HG02884 (cell line): ENCODE measurements at regions not wholly inside any gene's neighbourhood (a gene's known extent, or its start where the extent isn't known, plus 50 kb on each side); places are given as distances from the start of the nearest gene placed in this dataset.

Source experiments
- ATAC-seq: cut with Tn5 transposase; IDR thresholded peaks from one replicate; pipeline ENCODE4 v1.9.1; 2021; ENCODE audit warnings: mild to moderate bottlenecking, moderate library complexity; ENCODE audit not compliant: unreplicated experiment

DNA sequence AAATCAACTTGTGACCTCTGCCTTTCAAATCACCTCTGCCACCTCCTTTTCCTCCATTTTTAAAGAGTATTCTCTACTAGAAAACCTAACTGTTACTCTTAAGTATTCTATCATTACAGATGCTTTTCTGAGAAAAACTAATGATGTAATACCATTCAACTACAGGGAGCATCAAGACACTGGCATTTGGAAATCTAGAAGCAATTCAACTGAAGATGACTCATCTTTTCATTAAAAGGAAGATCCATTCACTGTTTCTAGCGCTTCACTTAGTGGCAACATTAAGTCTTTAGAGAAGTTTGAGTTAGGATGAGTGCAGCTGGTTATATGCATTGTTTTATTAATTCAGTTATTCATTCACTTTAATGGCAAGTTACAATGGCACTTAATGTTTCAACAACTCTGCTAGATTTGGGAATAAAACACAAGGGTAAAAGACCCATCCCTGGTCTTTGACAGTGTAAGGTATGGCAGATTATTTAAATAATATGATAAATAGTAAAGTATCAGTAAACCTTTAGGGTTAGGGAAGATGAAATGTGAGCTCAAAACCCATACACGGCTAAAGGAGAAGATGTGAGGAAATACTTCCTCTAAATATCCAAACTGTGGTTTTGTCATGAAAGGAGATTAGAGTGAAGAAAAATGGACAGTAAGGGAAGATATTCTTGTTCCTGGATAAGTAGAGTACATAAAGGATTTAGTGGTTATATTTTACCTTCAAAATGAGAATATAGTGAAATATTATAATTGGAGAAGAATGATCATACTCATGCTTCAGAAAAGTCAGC is 61.7 kb downstream of the KCNJ2 start:
- ATAC-seq, result no peak

DNA sequence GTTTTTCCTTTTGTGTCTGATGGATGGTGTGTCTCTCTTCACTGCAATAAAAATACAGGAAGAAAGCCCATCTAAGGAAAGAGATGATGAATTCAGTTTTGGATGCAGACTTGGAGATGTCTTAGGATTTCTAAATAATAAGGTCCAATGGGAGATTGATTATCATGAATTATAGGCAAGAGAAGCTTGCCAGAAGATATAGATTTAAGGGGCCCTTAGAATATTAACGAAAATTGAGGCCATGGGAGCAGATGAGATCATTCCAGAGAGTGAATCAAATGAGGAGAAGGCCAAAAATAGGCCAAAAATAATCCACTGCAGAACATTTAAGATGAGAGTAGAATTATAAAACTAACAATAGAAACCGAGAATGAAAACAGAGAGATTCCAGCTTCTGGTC is 63.1 kb downstream of the KCNJ2 start:
- no peak for ATAC-seq

DNA sequence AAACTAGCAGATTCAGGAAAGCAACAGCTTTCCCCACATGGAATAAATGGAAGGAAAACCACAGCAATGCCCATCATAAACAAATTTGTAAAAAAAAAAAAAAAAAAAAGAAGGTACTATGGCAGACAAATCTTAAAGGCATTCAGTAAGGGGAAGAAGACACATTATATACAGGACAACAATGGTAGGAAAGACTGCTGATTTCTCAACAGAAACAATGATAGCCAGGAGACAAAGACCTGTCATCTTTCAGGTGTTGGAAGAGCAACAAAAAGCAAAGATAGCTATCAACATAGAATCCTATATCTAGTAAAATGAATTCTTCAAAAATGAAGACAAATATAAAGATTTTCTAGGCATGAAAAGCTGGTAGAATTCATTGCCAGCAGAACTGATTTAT is 65.9 kb downstream of the KCNJ2 start:
- ATAC-seq, result no peak

DNA sequence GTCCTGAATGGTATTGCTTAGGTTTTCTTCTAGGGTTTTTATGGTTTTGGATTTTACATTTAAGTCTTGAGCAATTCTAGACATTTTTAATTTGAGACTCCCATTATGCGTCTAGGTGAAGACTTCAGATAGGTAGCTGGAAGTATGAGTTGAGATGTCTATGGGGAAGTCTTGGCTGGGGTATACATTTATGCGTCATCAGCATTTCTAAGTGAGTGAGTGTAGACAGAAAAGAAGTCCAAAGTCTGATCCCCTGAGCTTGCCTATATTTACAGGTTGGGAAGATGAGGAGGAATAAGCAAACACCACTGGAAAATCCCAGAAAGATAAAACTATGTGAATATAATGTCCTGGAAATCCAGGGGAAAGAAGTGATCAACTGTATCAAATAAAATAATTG is 68.9 kb downstream of the KCNJ2 start:
- ATAC-seq, result no peak

DNA sequence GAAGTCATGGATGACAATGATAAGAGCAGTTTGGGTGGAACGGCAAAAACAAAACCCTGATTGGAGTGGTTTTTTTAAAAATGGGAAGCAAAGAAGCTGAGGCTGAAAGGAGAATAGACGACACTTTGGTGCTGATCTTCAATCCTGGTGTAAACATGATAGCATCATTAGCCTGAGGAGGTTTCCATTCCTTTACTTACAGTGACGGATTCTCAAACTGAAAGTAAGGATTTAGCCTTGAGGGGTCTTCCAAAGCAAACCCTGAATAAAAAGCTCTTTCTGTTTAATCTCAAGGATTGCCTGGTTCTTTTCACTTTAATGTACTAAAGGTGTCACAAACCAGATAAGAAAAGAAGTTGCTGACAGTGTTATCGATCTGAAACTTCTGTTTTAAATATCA is 69.3 kb downstream of the KCNJ2 start:
- no peak for ATAC-seq

DNA sequence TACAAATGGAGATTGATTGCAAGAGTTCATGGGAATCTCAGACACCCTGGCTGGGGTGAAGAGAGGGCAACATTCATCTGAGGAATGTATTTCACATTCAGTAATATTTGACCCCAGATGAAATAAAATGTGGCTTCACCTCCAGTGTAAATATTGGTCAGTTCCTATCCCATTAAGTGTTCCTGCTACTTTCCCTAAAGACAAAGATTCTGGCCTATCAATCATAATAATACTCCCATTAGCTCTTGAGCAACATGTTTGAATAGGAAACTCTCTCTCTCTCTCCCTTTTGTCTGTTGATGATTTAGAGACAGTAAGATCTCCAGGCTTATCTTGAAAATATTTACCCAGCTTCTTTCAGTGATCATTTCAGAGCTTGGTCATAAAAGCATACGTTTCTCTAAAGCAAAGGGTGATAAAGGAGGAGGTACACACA is 70.1 kb downstream of the KCNJ2 start:
- ATAC-seq, result no peak

DNA sequence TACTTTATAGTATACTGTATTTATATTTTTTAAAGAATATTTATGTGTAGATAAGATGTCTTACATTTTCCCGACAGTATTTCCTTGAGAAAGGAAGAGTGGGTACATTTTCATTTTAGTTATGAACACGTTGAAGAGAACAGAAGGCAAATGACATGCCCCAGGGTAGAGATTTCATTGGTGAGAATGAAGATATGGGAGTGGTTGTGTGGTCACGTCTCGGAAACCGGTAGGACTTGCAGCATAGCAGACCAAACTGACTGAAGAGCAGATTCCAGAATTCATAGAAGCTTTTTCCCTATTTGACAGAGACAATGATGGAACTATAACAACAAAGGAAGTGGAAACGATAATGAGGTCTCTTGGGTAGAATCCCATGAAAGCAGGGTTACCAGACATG is 71.7 kb downstream of the KCNJ2 start:
- no peak for ATAC-seq

DNA sequence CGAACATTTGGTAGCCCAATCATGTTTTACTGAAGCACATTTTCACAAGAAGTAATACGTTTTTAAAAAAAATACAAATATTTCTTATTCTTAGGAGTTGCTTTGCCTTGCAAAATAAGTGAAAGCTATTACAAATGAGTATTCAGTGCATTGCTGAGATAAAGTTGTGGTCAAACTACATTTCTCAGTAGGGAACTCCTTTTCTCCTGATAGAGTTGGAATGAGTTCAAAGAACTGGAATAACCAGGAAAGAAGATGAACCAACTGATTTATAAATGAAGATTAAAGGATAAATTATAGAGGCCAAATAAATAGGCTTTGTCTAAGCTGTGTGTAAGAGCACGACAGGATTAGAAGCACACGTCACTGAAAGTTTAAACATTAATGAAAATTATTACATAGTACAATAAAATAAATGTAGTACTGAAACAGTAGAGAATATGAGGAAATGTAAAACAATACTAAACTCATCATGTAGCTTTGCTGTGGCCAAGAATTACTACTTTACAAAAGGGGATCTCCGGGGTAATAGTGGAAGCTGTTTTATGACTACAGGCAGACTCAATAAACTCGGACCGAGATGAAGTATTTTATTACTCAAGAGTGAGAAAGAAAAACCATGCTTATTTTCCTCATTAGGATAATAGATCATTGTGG is 73.6 kb downstream of the KCNJ2 start:
- no peak for ATAC-seq

DNA sequence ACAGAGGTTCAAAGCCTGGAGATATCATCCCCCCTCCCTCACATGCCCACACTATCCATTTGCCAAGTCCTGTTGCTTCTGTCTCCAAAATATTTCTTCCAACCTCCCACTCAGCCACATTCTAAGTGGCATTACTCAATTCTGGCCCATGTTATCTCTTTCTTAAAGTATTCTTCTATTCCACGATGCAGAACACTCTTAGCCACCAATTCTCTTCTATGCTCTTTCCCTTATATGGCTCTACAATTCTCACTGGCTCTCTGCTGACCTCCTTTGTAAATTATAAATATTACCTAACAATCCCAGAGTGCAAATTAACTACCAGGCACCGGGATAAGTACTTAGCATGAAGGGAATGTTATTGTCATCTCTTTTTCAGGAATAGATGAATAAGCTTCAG is 82.4 kb downstream of the KCNJ2 start:
- ATAC-seq, result no peak

DNA sequence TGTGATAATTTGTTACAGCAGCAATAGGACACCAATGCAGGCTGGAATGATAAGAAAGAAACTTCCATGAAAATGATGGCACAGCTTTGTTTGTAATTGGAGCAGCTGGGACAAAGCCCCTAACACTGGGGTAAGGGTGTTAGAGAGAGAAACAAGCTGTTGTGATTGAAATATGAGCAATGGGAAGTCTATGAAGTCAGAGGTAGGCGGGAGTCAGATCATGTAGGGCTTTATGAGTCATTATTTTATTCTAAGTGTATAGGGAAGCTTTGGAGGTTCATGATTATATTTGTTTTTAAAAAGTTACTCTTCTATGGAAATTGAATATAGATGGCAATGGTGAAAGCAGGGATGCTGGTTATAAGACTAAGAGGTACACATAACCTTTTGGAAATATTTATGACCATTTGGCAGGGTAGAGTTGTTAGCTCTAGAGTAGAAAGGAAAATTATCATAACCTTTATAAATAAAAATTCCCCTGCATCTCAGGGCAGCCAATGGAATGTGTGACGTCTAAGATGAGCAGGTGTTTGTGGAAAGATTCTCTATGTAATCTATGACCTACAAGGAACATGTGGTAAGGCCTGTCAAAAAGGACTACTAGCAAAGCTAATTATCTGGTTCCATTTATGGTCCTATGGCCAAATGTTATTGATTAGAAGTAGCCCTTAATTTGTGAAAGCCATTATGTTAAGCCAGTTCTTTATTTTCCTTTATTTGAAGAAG is 85.6 kb downstream of the KCNJ2 start:
- ATAC-seq, result no peak

DNA sequence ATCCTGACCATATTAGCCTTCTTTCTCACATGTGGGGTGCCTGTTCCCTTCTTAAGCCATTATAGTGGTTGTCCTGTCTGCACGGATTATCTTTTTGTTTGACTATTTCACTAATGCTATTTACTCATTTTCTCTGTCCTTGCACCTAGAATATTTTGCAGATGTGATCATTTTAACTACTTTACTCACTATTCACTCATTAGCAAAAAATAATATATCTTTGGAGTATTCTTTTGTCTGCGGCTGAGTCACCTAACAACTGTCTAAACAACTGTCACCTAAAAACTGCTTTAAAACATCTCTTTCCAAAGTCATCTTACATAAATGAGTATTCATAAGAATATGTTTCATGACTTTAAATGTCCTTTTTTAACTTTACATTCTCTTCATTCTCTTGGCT is 87.4 kb downstream of the KCNJ2 start:
- ATAC-seq, result no peak

DNA sequence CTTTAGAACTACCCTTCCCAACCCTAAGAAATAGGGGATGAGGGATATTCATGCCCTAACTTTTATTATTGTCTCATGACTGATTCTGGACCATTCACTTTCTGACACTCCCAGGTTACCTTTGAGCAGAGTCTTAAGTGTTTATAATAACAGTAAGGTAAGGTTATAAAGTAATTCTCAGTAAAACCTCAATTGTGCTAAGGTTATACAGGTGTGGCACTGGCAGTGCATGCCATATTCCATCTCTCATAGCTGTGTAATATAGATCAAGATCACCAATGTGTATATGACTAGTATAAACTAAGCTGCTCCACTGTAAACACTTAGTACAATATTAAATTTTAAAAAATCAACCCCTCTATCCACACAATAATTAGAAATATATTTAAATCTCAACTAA is 89.1 kb downstream of the KCNJ2 start:
- no peak for ATAC-seq

DNA sequence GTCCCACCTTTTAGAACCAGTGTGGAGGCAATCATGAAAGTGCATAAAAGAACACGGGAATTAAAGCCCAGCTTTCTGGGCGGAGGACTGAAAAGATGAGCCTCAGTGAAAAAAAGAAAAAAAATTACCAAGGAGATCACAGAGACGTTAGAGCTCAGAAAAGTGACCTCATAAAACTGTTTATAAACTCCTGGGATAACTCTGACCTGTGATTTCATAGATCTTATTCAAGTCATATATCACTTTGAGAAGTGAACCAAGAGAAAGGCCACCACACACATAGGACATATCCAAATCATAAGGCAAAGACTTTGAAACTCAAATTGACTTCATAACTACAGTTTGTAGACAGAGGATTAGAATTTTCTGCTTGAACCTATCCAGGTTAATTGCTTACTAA is 90.1 kb downstream of the KCNJ2 start:
- no peak for ATAC-seq

DNA sequence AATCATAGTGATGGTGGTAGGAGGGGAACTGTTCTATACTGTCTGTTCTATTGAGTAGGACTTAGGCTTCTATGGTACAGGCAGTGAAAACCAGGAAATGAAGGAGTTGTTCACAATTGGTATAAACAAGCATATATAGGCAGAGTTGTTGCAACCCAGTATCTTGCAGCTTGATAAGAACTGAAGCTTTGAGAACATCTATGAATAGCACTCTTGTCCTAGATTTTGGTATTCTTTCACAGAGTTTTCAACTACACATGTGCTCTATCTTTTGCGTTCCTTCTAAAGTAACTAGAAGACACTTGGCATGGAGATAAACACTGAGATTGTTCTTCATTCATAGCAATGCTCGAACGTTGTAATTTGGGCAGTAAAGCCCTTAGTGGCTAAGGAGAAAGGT is 91.8 kb downstream of the KCNJ2 start:
- no peak for ATAC-seq

DNA sequence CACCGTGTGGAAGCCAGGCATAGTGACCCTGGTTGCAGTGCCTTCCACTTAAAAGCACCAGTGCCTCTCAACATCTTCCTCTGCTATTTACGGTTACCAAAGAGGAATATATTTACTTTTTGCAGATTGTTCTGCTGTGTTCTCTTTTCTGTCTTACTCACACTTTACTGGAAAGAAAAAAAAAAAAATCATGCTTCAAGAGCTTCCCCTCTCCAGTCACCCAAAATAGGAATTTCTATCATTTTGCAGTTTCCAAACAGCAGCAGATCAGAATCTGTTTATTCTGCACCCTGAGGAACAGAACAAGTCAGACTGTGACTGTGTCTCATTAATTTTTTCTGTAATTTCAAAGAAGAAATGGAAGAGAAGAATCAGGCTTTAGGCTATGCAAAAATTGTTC is 96.1 kb downstream of the KCNJ2 start:
- ATAC-seq, result no peak

DNA sequence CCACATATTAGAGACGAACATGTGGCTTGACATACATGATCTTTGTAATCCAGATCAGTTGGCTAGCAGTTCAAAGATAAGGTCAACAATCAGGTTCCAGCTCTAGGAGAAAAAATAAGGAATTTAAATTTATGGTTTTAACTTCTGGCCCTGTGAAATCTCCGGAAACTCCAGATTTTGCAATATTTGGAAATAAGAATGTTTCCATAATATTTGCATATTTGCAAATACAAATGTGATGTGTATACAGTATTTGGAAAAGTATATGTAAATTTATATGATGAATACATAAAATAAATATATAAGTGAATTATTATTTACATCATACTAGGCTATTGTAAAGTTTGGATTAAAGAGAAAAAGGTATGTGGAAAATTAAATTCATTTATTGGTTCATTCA is 97.1 kb downstream of the KCNJ2 start:
- ATAC-seq, result no peak

DNA sequence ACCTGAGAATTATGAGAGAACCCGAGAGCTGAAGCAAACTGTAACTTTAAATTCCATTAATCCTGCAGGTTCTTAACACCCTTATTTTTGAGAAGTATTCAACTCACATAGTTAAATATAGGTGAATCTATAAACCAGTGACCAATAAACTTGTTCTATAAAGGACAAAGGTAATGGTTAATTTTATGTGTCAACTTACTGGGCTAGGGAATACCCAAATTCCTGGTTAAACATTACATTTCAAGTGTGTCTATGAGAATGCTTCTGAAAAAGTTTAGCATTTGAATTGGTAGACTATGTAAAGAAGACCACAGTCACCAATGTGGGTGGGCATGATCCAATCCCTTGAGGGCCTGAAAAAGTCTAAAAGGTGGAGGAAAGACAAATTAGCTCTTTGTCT is 99.1 kb downstream of the KCNJ2 start:
- no peak for ATAC-seq

DNA sequence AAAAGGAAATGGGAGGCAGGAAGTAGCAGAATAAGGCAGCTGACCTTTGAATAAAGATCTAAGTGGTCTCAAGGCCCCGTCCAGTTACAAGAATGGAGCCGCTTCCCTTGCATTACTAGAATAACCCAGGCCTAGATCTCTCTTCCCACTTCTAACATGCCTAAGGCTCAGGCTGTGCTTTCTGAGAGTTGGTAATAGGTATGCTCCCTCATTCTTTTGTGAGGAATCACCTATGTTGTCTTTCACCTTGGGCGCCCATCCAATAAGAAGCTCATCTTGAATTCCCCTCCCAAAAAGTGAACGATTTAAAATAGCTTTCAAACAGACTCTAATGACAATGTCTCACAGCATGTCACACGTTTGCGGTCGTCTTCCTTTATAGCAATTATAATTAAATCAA is 101.2 kb downstream of the KCNJ2 start:
- ATAC-seq, result no peak

DNA sequence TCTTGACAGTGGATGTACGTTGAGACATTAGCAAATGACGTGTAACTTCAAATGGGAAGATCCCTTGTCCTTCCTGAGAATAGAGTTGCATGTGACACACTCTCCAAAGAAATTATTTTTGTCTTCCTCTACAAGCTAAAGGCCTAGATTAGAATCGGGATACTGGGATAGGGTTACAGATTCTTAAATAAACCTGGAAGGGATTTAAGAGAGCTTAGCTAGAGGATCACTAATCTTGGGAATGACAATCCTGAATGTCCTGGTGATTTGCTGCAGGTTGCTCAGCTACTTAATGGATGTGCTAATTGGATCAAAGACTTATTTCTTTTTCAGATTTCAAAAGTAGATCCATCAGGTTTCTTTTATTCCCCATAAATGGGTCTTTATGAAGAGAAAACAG is 101.9 kb downstream of the KCNJ2 start:
- no peak for ATAC-seq

DNA sequence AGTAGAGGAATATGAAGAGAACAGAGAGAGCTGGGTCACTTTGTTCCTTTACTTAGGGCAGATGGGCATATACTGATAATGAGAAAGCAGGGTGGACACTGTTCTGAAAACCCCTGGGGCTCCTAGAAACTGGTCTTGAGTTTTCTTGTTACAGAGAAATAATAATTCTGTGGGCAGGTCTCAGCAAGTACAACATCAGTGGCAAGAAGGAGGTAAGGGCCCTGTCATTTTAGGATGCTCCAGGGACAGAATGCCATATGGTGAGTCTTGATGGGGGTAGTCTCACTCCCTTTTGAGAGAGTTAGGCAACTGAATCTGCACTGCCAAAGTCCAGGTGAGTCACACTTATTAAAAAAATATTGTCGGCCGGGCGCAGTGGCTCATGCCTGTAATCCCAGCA is 102.3 kb downstream of the KCNJ2 start:
- no peak for ATAC-seq

DNA sequence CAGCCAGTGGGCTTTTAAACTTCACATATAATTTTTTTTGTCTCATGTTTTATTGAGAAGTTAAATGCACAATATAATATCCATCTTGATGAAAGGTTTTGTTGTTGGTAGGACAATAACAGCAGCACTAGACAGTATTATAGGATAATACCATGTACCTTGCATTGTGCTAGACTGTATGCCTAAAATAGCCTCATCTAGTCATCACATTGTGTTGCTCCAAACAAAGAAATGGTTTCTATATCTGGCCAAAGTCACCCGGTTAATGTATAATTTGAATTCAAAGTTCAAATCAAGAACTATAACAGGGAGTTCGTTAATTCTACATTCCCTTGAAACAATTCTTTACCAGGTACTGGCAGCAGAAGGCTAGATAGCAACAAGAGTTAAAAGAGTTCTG is 104.9 kb downstream of the KCNJ2 start:
- no peak for ATAC-seq

DNA sequence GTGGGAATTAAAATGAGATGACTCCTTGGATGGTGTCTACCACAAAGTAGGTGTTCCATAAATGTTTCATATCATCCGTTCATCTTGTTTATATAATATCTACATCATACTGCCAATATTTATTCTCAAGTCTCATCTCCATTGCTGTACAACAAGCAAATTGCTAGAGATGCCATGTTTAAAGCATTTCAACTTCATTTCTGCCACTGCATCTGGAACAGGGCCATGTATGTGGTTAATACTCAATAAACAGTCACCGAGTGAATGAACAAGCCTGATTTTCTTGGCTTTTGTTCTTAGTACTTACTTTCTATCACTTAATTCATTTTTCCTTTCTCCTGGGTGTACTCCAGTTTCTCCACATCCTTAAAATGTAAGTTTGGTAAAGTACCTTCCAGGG is 107.6 kb downstream of the KCNJ2 start:
- ATAC-seq, result no peak
